ENCODE measurements at regions not wholly inside any gene's neighbourhood (a gene's known extent, or its start where the extent isn't known, plus 50 kb on each side); places are given as distances from the start of the nearest gene placed in this dataset.
"Not testable (repeated sequence)": the region's sequence is repeated elsewhere in the genome, so short reads cannot be mapped to it uniquely, and the experiment has no call there.

- DNase-seq (ENCODE audit: low spot score), result not testable (repeated sequence)
Observed at GRCh38 chr2:89152501-89152900, 461.0 kb downstream of the RPIA start.

- not testable (repeated sequence) for DNase-seq (ENCODE audit: low spot score)
Observed at GRCh38 chr2:89153210-89153609, 461.7 kb downstream of the RPIA start.

- not testable (repeated sequence) for DNase-seq (ENCODE audit: low spot score)
Observed at GRCh38 chr2:89154247-89154682, 462.8 kb downstream of the RPIA start.

GRCh38 chr2:89160306-89160705, 468.8 kb downstream of the RPIA start:
- DNase-seq (ENCODE audit: low spot score), result not testable (repeated sequence)

GRCh38 chr2:89161626-89162025, 470.2 kb downstream of the RPIA start:
- not testable (repeated sequence) for DNase-seq (ENCODE audit: low spot score)

GRCh38 chr2:89170506-89171173, 479.2 kb downstream of the RPIA start:
- DNase-seq (ENCODE audit: low spot score), result not testable (repeated sequence)

GRCh38 chr2:89171174-89171519, 479.7 kb downstream of the RPIA start:
- not testable (repeated sequence) for DNase-seq (ENCODE audit: low spot score)

GRCh38 chr2:89177004-89177403, 485.5 kb downstream of the RPIA start:
- DNase-seq (ENCODE audit: low spot score), result not testable (repeated sequence)

GRCh38 chr2:89182221-89182620, 490.7 kb downstream of the RPIA start:
- not testable (repeated sequence) for DNase-seq (ENCODE audit: low spot score)

GRCh38 chr2:89184746-89185145, 493.3 kb downstream of the RPIA start:
- DNase-seq (ENCODE audit: low spot score), result not testable (repeated sequence)

- not testable (repeated sequence) for DNase-seq (ENCODE audit: low spot score)
Observed at GRCh38 chr2:89195636-89196251, 504.3 kb downstream of the RPIA start.

GRCh38 chr2:89196719-89197118, 505.2 kb downstream of the RPIA start:
- not testable (repeated sequence) for DNase-seq (ENCODE audit: low spot score)

GRCh38 chr2:89198026-89198425, 506.6 kb downstream of the RPIA start:
- DNase-seq (ENCODE audit: low spot score), result not testable (repeated sequence)

GRCh38 chr2:89199453-89200246, 508.2 kb downstream of the RPIA start:
- DNase-seq (ENCODE audit: low spot score), result not testable (repeated sequence)

- DNase-seq (ENCODE audit: low spot score), result not testable (repeated sequence)
Observed at GRCh38 chr2:89200247-89200527, 508.7 kb downstream of the RPIA start.

- not testable (repeated sequence) for DNase-seq (ENCODE audit: low spot score)
Observed at GRCh38 chr2:89202518-89202917, 511.0 kb downstream of the RPIA start.

GRCh38 chr2:89205153-89205552, 513.7 kb downstream of the RPIA start:
- peak; percentile 36 for DNase-seq (ENCODE audit: low spot score)

GRCh38 chr2:89208144-89208932, 516.9 kb downstream of the RPIA start:
- DNase-seq (ENCODE audit: low spot score), result peak; percentile 95

- not testable (repeated sequence) for DNase-seq (ENCODE audit: low spot score)
Observed at GRCh38 chr2:89213151-89213550, 521.7 kb downstream of the RPIA start.

- DNase-seq (ENCODE audit: low spot score), result not testable (repeated sequence)
Observed at GRCh38 chr2:89213811-89214210, 522.3 kb downstream of the RPIA start.

GRCh38 chr2:89221474-89221873, 530.0 kb downstream of the RPIA start:
- DNase-seq (ENCODE audit: low spot score), result not testable (repeated sequence)

- not testable (repeated sequence) for DNase-seq (ENCODE audit: low spot score)
Observed at GRCh38 chr2:89222063-89222732, 530.7 kb downstream of the RPIA start.
